ENCODE measurements at regions not wholly inside any gene's neighbourhood (a gene's known extent, or its start where the extent isn't known, plus 50 kb on each side); places are given as distances from the start of the nearest gene placed in this dataset.
"Not testable (repeated sequence)": the region's sequence is repeated elsewhere in the genome, so short reads cannot be mapped to it uniquely, and the experiment has no call there.

DNA sequence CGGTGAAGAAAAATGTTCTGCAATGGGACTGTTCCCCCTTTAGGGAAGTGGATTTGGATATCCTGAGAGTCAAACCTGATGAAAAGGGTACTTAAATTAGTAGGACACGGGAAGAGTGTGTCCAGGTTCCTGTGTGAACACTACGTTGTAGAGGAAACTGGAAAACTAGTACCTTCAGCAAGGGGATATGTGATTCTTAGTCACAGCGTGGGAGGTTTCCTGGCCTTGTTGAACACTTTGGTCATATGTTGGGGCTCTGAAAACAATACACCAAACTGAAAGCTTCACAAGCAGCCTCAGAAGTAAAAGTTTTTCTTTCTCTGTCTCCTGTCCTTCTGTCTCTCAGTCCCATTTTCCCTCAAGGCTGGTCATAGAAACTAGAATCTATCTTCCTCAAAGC lies 306.9 kb upstream of the GLI3 start:
- POLR2A ChIA-PET (ENCODE audit: partially characterized antibody): no interaction called here
- CTCF ChIA-PET (ENCODE audit: partially characterized antibody): no interaction called here
- Histone ChIP-seq H3K4ac (replicated peaks; ENCODE audit: insufficient read length, low read depth, low read length) (no peak overlapping the region), H3K56ac (replicated peaks; ENCODE audit: insufficient read length, low read depth, low read length) (no peak overlapping the region), H3K27ac (ENCODE audit: low read depth, low read length) (no peak overlapping the region), H3K4me1 (replicated peaks in 1 of 4; ENCODE audit: control insufficient read depth in 3 of 4, insufficient read depth in 4 of 4, low read length in 3 of 4) (no peaks in the 10 kb centered on the region), H4K91ac (replicated peaks; ENCODE audit: insufficient read length, low read length) (no peak overlapping the region), H4K20me1 (replicated peaks in 1 of 2; ENCODE audit: control insufficient read depth in 1 of 2, insufficient read depth in 2 of 2, low read length in 2 of 2) (no peaks in the 10 kb centered on the region), H2BK20ac (ENCODE audit: low read length) (no peak overlapping the region), H3K23me2 (ENCODE audit: low read depth, low read length) (no peaks in the 10 kb centered on the region), H3K36me3 (ENCODE audit: control insufficient read depth in 2 of 4, insufficient read depth in 4 of 4, low read length in 3 of 4) (no peaks in the 10 kb centered on the region), H3K79me2 (ENCODE audit: control insufficient read depth in 1 of 2, insufficient read depth in 2 of 2, low read length in 2 of 2) (no peaks in the 10 kb centered on the region), H2BK5ac (ENCODE audit: low read depth, low read length) (no peak overlapping the region), H3K27me3 (replicated peaks in 1 of 4; ENCODE audit: control insufficient read depth in 3 of 4, extremely low read depth in 1 of 4, insufficient read depth in 3 of 4, low read length in 3 of 4) (no peaks in the 10 kb centered on the region), H3K79me1 (ENCODE audit: low read depth, low read length) (no peaks in the 10 kb centered on the region), H2BK12ac (ENCODE audit: low read depth, low read length) (no peak overlapping the region), H4K5ac (ENCODE audit: insufficient read length, low read depth, low read length) (no peak overlapping the region), H4K8ac (ENCODE audit: extremely low read depth, insufficient read depth, low read length) (no peak overlapping the region), H3K14ac (ENCODE audit: insufficient read length) (no peak overlapping the region), H3K4me3 (ENCODE audit: extremely low read depth in 1 of 4, insufficient read depth in 2 of 4, low read depth in 3 of 4, low read length in 4 of 4) (no peak overlapping the region), H3K4me2 (ENCODE audit: insufficient read depth in 1 of 2, low read depth in 2 of 2, low read length in 2 of 2) (no peak overlapping the region), H2AK5ac (ENCODE audit: low read depth, low read length) (no peak overlapping the region), H3K9me3 (ENCODE audit: insufficient read depth in 2 of 2, low read depth in 1 of 2, low read length in 1 of 2) (peaks cover 30 to 32% of the 10 kb centered on the region in 2 experiments), H2AFZ (ENCODE audit: low read length) (no peak overlapping the region), H3K23ac (ENCODE audit: insufficient read length) (no peak overlapping the region), H2BK120ac (replicated peaks; ENCODE audit: low read depth, low read length) (no peak overlapping the region), H3K18ac (ENCODE audit: extremely low read depth, low read length) (no peak overlapping the region), H2BK15ac (ENCODE audit: low read length) (no peak overlapping the region), H3K9ac (replicated peaks in 1 of 4; ENCODE audit: extremely low read depth in 1 of 4, low read depth in 3 of 4, low read length in 3 of 4) (no peak overlapping the region)
- DNase-seq (ENCODE audit: low read depth in 1 of 2, low spot score in 2 of 2): no peak
- TF ChIP-seq NRF1 (IDR thresholded peaks at IDR 0.05; ENCODE audit: low read depth, low read length) (no peak), HDAC2 (IDR thresholded peaks at IDR 0.05; ENCODE audit: borderline replicate concordance in 1 of 2, low read depth in 2 of 2, low read length in 2 of 2) (no peak)
- WGBS, 2 experiments (ENCODE audit: extremely low coverage in 1 of 2, insufficient coverage in 1 of 2, insufficient read length in 1 of 2, insufficient replicate concordance in 2 of 2, low coverage in 1 of 2, low lambda C conversion rate in 2 of 2, missing lambda C conversion rate in 1 of 2): 86% methylated on average over 4 of the region's 4 CpGs; no CpG with 5 or more reads in 1 of the 2 experiments
- FAIRE-seq: no peak

DNA sequence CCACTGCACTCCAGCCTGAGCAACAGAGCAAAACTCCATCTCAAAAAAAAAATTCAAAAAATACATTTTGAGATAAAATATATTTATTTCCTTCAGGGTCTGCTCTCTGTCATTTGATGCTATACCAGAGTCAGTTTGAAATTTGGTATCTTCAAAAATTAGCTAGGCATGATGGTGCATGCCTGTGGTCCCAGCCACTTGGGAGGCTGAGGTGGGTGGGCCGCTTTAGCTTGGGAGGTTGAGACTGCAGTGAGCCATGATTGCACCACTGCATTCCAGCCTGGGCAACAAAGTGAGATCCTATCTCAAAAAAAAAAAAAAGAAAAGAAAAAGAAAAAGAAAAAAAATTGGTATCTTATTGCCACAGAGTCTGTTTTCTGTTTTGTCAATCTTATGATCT lies 305.4 kb upstream of the GLI3 start:
- H3K18ac ChIP-seq (ENCODE audit: extremely low read depth, low read length); DNase-seq (ENCODE audit: low read depth in 1 of 2, low spot score in 2 of 2); H3K9ac ChIP-seq (replicated peaks in 1 of 4; ENCODE audit: extremely low read depth in 1 of 4, low read depth in 3 of 4, low read length in 3 of 4); H3K79me1 ChIP-seq (ENCODE audit: low read depth, low read length); H2BK20ac ChIP-seq (ENCODE audit: low read length); H3K4me1 ChIP-seq (replicated peaks in 1 of 4; ENCODE audit: control insufficient read depth in 3 of 4, insufficient read depth in 4 of 4, low read length in 3 of 4); H3K23ac ChIP-seq (ENCODE audit: insufficient read length); H3K79me2 ChIP-seq (ENCODE audit: control insufficient read depth in 1 of 2, insufficient read depth in 2 of 2, low read length in 2 of 2); H3K27me3 ChIP-seq (replicated peaks in 1 of 4; ENCODE audit: control insufficient read depth in 3 of 4, extremely low read depth in 1 of 4, insufficient read depth in 3 of 4, low read length in 3 of 4); H2BK15ac ChIP-seq (ENCODE audit: low read length); FAIRE-seq; POLR2A ChIA-PET (ENCODE audit: partially characterized antibody); H3K36me3 ChIP-seq (ENCODE audit: control insufficient read depth in 2 of 4, insufficient read depth in 4 of 4, low read length in 3 of 4); H4K91ac ChIP-seq (replicated peaks; ENCODE audit: insufficient read length, low read length); H3K4me3 ChIP-seq (ENCODE audit: extremely low read depth in 1 of 4, insufficient read depth in 2 of 4, low read depth in 3 of 4, low read length in 4 of 4); H3K56ac ChIP-seq (replicated peaks; ENCODE audit: insufficient read length, low read depth, low read length); H3K4me2 ChIP-seq (ENCODE audit: insufficient read depth in 1 of 2, low read depth in 2 of 2, low read length in 2 of 2); H2BK5ac ChIP-seq (ENCODE audit: low read depth, low read length); H3K23me2 ChIP-seq (ENCODE audit: low read depth, low read length); H2BK120ac ChIP-seq (replicated peaks; ENCODE audit: low read depth, low read length); H3K27ac ChIP-seq (ENCODE audit: low read depth, low read length); H2AK5ac ChIP-seq (ENCODE audit: low read depth, low read length); CTCF ChIA-PET (ENCODE audit: partially characterized antibody); H4K5ac ChIP-seq (ENCODE audit: insufficient read length, low read depth, low read length); H3K4ac ChIP-seq (replicated peaks; ENCODE audit: insufficient read length, low read depth, low read length); H2AFZ ChIP-seq (ENCODE audit: low read length); H2BK12ac ChIP-seq (ENCODE audit: low read depth, low read length); H4K8ac ChIP-seq (ENCODE audit: extremely low read depth, insufficient read depth, low read length); H4K20me1 ChIP-seq (replicated peaks in 1 of 2; ENCODE audit: control insufficient read depth in 1 of 2, insufficient read depth in 2 of 2, low read length in 2 of 2); H3K14ac ChIP-seq (ENCODE audit: insufficient read length): not testable (repeated sequence)
- WGBS, 2 experiments (ENCODE audit: extremely low coverage in 1 of 2, insufficient coverage in 1 of 2, insufficient read length in 1 of 2, insufficient replicate concordance in 2 of 2, low coverage in 1 of 2, low lambda C conversion rate in 2 of 2, missing lambda C conversion rate in 1 of 2): 85% methylated on average over 1 of the region's 1 CpG; no CpG with 5 or more reads in 1 of the 2 experiments
- H3K9me3 ChIP-seq (ENCODE audit: insufficient read depth in 2 of 2, low read depth in 1 of 2, low read length in 1 of 2): peaks cover 29 to 32% of the 10 kb centered on the region in 2 experiments

Measured in H1 (cell line).